ENCODE measurements at regions not wholly inside any gene's neighbourhood (a gene's known extent, or its start where the extent isn't known, plus 50 kb on each side); places are given as distances from the start of the nearest gene placed in this dataset.

DNA sequence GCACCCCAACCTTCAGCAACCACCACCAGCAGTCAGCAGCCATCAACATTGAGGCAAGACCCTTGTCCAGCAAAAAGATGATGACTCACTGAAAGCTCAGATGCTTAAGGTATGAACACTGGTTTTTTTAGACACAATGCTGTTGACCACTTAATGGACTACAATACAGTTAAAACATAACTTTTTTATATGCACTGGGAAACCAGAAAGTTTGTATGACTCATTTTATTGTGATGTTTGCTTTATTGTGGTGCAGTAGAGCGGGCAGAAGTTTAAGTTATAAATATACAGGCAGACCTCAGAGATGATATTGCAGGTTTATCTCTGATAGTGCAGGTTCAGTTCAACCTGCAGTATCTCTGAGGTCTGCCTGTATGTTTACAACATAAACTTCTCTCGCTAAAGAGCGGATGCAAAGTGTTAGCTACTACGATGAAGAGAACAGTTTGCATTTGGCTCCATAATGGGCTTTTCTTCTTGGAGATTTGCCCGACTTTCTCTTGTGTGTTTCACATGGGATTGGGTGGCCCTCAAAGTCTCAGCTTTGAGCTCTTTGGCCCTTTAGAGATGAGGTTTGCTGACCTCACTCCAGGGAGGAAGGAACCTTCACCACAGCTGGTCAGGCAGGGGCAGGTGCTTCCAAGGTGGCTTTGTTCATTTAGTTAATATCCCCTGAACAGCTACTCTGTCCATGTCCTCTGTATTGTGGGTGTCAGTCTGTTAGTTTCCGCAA lies 84.4 kb upstream of the SHH start:
- no peak for DNase-seq

DNA sequence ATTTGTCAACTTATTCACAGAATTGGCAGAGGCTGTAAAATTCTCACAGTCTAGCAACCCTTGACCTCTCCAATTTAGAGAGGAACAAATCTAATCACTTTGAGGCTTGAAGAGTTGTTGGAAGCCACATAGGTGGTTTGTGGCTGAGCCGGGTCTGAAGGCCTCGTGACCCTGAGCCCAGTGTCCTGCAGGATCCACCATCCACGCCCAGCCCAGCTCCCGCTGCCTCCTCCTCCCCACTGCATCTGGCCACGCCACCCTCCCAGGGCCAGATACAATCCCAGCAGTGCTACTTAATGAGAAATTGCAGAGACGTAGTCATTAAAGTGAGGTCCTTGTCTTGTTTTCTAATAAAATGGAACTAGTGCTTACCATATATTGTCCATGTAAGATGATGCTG lies 81.4 kb upstream of the SHH start:
- no peak for DNase-seq

DNA sequence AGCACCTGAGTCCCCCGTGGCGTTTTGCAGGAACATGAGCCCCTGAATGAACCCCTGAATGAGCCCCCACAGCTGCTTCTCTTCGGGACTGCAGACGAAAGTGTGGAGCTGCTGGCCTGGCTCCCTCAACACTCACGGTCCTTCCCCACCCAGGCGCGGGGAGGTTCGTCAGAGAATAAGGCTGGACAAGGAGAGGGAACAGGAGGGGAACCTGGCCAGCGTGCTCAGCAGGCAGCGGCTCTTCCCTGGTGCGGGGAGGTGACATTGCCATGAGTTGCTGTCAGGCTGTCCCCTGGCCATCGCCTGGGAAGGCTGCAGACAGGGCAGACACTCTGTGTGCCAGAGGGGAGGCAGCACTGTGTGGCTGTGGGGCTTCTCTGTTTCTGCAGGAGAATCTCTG lies 80.9 kb upstream of the SHH start:
- DNase-seq = no peak

DNA sequence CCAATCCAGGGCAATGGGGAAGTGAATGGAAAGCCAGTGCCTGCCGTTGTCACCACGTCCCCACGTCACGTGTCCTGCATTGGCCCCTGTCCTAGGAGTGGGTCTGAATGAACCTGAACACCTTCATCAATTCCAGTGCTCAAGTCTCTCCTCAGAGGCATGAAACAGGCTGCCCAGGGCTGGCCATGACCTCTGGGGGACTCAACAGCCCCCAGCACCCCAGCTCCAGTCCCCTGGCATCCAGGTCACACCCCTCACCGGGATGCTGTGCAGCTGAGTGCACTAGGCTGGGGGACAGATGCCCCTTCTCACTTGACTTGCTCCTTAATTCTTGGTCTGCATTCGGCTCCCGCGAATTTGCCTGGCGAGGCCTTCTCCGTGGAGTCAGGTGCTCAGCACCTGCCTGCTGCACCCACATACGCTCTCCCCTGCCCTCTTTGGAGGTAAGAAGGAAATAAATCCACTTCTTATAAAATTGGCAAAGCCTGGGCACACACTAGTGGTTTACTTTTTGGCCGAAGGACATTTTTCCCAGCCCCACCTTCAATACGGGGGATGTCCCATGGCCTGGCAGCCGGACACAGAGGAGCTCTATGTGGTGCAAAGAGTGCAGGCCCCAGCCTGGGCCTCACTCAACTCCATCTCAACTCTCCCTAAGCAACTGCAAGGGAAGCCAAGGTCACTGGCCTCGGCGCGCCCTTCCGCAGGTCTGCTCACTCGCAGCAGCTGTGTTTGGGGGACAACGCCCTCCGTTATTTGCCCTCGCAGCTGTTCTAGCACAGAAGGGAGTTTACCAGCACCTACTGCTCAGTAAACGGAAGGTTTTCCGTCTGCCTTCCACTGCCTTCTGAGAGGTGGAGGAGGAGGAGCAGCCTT lies 77.6 kb upstream of the SHH start:
- DNase-seq = no peak

DNA sequence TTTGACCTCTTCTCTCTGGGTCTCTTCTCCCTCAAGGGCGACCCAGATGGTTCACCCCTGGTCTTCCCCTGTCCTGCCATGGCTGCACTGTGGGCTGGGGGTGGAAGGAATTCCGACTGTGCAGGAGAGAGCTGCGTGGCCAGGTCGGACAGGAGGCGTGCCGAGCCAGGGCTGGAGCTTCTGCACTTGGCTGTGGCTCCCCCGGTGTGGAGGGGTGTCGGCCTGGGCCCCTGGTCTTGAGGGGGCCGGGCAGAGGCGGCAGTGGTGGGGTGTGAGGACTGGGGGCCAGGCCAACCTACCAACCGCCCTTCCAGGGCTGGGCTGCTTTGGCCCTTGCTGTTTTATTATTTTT lies 74.9 kb upstream of the SHH start:
- DNase-seq = no peak

DNA sequence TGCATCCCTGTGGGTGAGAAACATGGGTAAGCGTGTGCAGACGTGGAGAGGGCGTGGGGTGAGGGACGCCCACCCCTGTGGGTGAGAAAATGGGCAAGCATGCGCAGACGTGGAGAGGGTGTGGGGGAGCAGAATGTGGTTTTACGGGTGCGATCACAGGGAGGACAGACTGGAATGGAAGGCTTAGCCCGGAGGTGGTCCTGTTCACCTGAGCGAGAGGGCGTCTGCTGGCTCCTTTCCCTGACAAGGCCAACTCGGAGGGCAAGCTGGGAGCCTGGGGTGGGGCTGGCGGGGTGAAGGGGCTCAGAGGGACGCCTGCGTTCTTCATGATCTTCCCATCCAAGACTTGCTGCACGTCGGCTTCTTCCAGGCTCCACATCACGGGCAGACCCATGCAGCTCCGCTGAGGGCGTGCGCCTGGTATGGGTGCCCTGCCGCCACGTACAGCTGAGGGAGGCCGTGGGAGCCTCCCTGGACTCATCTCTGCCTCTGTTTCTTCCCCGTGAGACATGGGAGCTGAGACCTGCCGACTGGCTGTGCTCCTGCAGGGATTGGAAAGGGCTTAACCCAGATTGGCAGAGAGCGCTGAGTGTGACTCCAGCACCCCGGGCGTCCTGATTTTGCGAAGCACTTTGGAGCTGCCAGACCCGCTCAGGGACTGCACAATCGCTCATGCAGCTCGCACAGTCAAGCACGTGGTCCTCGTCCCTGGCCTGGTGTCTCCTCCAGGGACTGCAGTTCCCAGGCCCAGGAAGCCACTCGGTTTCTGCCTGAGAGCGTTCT lies 74.3 kb upstream of the SHH start:
- DNase-seq = no peak

DNA sequence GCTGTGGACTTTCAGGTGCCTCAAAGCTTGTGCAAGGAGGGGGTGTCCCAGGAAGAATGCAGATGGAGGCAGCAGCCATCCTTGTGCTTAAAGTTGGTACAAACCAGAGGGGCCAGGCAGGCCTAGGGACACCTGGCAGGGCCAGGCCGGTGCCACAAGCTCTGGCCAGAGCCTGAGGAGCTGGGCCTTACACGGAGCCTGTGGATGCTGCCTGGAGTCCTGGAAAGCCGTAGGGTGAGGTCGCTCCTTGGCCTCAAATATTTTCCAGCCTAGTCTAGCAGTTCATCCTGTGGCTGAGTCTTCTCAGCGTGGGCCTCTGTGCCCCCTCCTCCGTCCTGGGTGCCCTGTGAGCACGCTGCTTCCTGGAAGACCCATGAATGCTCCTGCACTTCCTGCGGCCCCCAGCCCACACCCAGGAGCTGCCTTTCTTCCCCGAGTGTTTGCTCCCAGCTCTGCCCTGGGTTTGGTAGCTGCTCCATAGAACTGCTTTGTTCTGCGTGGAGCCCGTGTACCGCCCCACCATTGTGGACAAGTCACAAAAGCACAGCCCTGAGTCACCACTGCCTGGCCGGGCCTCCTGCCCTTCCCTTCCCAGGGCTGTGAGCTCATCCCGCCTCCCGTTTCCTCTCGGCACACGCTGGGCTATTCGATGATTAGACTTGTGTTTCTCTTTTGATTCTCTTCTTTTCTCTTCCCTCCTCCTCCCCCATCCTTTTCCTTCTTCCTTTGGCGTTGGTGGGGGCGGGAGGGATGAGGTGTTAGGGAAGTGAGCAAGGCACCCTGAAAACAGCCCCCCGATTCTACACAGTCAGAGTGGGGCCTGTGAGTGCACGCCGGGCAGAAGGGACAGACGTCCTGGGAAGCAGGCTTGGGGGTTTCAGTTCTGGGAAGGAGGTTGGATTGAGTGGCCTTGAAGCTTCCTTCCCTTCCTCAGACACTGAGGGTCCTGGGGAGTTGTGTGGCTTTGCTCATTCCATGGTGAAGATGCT lies 73.2 kb upstream of the SHH start:
- DNase-seq = no peak

DNA sequence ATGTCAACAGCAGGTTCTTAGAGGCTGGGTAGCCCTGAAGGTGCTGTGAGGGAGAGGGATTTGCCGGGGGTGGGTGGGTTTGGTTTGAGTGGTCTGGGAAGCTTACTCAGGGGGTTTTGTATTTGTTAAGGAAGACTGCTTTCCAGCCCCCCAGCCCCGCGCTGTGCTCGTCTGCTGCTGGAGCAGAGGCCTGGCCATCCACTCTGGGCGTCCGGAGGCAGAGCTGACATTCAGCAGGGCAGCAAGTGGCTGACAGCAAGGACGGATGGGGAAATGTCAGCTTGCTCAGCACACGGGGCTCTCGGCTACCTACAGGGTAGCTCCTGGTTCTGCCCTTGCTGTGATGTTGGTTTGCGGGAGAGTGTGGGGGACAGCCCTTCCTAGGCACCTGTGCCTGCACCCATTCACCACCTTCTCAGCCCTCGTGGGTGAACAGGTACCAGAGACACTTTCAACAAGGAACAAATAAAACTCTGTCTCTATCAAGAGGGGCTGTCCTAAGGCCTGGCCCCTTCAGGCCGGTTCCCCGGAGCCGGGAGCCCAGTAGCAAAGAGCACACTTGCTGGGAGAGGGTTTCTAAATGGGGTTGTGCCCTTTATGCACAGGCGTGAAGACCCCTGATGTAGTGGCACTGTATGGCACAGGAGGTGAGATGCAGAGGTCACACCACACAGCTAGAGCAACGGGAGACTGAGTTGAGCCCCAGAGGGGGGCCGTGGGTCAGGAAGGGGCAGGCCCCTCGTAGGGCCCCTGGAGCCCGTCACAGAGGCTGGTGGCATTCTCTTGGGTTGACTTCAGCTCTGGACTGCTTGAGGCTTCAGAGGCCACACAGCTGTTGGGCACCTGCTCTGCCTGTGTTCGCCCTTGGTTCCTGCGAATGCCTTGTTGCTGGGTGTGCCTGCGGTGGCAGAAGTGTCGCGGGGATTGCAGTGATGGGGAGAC lies 72.2 kb upstream of the SHH start:
- DNase-seq = no peak

DNA sequence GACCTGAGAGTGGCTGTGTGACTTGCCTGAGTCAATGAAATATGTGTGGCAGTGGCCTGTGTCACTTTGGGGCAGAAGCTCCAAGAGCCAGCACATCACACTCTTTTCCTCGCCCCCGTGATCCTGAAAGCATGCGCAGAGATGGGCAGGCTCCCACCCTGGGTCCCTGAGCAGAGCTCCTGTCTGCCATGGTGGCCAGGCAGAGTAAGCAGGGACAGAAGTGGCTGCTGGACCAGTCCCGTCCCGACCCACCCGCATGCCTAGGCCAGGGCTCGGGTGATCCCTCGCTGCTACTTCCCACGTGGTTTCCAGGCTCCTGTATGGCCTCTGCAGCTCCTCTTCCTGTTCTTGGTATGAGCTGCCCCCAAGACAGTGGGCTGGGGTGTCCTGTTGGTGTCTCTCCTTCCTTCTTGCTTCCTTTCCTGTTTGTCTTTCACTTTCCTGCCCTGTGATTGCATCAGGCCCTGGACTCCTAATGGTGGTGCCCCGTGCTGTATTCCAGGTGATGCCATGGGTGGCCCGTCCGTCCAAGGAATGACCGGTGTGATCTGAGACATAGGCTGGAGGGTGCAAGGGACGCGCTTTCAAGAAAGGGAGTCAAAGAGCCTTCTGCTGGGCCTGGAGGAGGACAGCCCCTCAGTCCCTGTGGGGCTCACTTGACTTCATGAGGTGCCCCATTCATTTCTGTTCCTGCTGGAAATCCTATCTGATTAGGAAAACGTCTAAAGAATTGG lies 71.4 kb upstream of the SHH start:
- no peak for DNase-seq

DNA sequence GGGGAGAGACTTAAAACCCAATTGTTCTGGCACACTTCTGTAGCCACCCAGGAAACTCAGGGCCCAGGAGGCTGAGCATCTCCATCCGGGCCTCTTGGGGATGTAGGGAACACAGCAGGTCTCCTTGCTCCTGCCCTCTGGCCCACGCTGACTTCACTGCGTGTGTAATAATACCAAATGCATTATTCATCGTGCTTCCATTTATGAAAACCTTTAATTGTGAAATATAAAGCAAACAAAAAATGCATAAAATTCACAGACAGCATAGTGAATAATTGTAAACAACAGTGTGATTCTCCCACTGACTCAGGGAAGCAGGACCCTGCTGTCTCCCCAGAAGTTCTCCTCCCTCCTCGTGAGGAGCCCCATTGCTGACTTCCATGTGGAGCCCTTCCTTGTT lies 70.3 kb upstream of the SHH start:
- no peak for DNase-seq

DNA sequence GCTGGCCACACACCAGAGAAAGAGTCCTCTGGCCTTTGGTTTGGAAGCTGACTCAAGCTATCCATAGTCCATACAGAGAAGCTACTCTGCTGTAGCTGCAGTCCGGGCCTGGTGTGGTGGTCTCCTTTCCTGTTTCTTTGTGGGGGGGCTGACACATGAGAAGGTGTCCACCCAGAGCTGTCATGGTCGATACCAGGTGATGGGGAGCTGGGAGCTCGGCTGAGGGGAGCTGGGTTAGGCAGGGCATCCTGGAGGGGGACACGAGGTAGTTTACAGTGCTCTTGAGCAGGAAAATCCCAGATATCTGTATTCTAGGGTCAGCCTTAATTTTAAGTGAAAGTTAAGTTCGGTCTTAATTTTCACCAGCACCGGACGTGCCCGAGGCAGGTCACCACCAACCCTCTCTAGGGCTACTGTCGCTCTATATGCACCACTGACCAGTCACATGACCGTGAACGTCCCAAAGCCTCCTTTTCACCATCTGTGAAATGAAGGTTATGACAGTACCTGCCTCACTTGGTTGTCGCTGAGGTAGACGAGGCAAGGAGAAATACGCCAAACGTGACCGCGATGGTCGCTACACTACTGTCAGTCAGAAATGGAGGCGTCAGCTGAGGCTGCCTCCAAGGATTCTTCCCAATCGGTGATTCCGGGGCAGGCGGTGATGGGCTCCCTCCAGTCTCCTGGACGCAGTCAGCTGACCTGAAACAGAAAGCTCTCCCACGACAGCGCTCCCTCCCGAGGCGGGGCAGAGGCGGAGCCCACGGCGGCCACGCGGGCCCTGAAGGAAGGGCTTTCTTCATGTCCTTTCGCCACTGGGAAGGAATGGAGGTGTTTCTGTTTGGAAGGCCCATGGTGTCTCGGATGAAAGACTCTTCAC lies 69.4 kb upstream of the SHH start:
- no peak for DNase-seq

DNA sequence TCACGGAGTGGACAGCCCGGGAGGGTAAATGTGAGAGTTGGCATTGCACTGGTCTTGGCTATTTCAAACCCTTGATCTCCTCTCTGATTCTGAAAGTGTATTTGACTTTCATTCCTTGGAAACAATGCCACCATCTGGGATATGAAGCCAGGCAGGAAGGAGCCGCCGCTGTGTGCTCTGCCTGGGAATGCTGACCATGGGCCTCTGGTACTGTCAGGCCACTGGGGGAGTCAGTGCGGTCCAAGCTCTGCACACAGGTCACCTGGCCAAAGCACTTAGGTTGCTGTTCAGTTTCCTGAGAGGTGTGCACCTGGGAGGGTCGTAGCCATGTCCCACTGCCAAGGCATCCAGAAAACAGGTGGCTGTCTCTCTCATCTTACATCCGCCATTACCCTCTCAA lies 68.5 kb upstream of the SHH start:
- DNase-seq = no peak

DNA sequence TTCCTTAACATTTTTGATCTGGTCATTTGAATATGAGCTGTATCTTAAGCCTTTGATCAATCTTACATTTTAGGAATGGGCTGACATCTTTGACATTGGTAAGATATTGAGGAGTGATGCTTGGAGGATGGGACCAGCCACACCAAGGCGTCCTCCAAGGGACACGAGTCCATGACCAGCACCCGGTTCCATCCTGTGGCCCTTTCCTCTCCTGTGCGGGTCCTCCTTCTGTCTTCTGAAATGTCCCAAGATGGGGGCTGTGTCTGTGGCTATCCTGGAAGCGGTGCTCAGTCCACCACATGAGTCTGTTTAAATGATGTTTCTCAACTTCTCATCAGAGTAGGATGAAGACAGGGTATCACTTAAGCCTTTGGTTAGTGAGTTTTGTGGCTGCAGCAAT lies 67.3 kb upstream of the SHH start:
- DNase-seq = no peak

DNA sequence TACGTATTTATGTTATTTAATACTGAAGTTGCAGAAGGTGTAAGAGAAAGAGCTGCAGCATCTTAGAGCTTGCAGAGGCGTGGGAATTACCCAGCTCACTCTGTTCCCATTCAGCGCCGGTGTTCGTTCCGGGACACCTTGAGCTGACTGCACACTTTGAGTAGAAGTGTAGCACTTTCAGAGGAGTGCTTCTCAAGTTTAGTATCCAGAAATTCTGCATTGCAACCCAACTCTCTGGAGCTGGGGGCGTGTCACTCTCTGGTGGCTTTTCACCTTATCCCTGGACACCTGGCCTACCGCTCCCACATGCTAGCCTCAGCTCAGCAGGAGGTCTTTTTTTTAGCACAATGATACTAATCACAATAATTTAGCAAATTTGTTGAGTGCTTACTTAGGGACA lies 66.4 kb upstream of the SHH start:
- DNase-seq = no peak

DNA sequence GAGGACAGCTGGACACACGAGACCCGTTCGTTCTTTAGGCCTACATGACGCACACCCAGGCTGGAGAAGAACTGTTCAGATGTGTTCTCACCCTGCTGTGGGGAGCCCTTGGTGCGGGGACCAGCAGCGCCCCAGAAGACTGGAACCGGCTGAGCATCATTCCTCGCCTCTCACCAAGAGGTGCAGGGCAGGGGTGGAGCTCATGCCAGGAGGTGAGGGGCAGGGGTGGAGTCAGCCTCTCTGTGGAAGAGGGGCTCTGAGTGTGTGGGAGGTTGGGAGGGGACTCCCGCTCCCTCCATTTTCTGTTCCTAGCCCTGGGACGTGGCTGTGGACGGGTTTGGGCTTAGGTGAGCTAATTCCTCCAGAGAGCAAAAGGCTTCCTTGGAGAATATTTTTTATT lies 66.0 kb upstream of the SHH start:
- no peak for DNase-seq

DNA sequence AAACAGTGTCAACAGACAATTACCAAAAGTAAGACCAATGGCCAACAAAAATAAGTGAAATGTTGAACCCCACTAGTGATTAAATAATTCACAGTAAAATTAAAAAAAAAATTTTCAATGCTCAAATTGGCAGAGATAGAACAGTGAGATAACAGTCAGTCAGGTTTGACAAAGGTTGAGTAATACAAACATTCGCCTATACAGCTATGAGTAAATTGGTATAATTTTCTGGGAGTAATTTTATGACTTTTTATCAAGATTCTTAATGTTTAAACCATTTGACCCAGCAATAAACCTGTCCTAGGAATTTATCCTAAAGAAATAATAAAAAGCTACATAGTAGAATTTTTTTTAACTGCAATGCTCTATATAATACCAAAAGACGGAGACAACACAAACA lies 64.9 kb upstream of the SHH start:
- no peak for DNase-seq

DNA sequence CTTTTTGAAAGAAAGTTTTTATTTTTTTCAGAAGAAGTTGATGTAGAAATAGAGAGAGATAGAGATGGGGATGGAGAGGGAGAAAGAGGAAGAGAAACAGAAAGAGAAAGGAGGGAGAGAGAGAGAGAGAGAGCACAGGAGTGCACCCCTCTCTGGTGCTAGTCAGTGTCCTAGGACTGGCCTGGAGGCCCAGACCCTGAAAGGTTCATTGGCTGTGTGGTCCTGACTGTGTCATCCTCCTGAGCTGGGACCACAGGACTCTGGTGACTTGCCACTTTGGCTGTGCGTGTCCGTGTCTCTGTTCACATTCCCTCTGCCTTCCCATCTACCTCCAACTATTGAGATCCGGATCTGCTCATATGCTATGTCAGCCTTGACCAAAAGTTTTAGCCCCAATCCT lies 62.1 kb upstream of the SHH start:
- no peak for DNase-seq

DNA sequence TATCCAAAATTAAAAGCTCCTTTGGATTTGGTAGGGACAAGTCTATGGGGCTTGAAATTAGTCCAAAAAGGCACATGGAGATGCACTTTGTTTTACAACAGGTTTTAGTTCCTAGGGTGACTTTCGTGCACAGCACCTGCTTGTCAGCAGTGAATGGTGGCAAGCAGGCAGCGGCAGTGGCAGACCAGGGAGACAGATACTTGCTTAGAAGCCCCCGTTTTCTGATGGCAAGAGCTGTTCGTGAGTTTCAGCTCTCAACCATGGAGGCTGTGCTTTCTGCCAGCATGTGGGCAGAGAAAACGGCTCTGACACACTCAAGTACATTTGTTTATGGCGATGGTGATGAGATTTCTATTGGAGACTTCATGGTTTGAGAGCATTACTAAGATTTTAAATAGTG lies 61.7 kb upstream of the SHH start:
- no peak for DNase-seq

DNA sequence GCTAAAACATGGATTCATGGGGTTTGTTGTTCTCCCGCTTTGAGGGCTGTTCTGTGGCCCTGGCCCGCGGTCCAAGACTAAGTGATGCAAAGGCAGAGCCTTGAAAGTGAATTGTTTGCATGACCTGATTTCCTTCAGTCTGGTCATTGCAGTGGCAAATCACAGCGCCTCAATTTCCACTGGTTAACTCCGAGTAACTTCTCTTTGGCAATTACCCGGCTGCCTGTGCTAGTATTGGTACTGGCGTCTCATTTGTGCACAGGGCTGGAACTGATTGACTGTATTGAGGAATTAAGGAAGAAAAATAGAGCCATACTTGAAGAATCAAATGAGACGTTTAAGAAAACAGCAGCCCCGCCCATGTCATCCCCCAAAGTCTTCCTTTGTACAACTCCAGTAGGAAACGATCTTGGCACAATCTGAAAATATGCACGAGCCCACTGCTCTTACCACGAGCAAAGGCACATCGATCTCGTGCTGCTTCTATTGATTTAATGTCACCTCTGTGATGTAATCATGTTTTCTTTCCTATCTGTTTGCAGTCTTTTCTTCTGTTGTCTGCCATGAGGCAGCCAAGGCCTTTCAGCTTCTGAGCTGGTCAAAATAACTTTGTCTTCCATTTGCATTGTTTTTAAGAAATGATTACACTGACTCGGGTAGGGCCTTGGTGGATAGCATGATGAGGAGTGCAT lies 60.6 kb upstream of the SHH start:
- DNase-seq = no peak

All from CD4-positive, alpha-beta T cell treated with Interleukin-1 beta for 1 hour (primary cell).